Left kidney (tissue), 1 donor: ENCODE measurements at regions not wholly inside any gene's neighbourhood (a gene's known extent, or its start where the extent isn't known, plus 50 kb on each side); places are given as distances from the start of the nearest gene placed in this dataset.
A peak's percentile ranks its signal among the peaks of the same experiment; 100 is the strongest.

Source experiments
- DNase-seq: peaks from one replicate; pipeline ENCODE4 v3.0.0-alpha.2; 2013

- DNase-seq: no peak
Observed at GRCh38 chr18:65547046-65547445, 203.8 kb upstream of the CDH7 start.

GRCh38 chr18:65544701-65545100 is 206.1 kb upstream of the CDH7 start:
- no peak for DNase-seq

- peak; percentile 37 for DNase-seq
Observed at GRCh38 chr18:65527879-65528633, 222.8 kb upstream of the CDH7 start.

- DNase-seq: no peak
Observed at GRCh38 chr18:65526099-65526498, 224.7 kb upstream of the CDH7 start.

- no peak for DNase-seq
Observed at GRCh38 chr18:65523461-65523860, 227.4 kb upstream of the CDH7 start.

GRCh38 chr18:65522907-65523306 is 227.9 kb upstream of the CDH7 start:
- DNase-seq: no peak

- no peak for DNase-seq
Observed at GRCh38 chr18:65516209-65516608, 234.6 kb upstream of the CDH7 start.

- no peak for DNase-seq
Observed at GRCh38 chr18:65498605-65499004, 252.2 kb upstream of the CDH7 start.

- DNase-seq: no peak
Observed at GRCh38 chr18:65487569-65487968, 263.2 kb upstream of the CDH7 start.

- no peak for DNase-seq
Observed at GRCh38 chr18:65477455-65477854, 273.4 kb upstream of the CDH7 start.

GRCh38 chr18:65468881-65469280 is 281.9 kb upstream of the CDH7 start:
- no peak for DNase-seq

- DNase-seq: no peak
Observed at GRCh38 chr18:65464361-65464760, 286.5 kb upstream of the CDH7 start.

- no peak for DNase-seq
Observed at GRCh38 chr18:65459741-65460140, 291.1 kb upstream of the CDH7 start.

GRCh38 chr18:65458871-65459270 is 291.9 kb upstream of the CDH7 start:
- DNase-seq: no peak

GRCh38 chr18:65439188-65439587 is 311.6 kb upstream of the CDH7 start:
- peak; percentile 11 for DNase-seq

GRCh38 chr18:65436430-65436829 is 314.4 kb upstream of the CDH7 start:
- DNase-seq: no peak

- no peak for DNase-seq
Observed at GRCh38 chr18:65435534-65435933, 315.3 kb upstream of the CDH7 start.

- no peak for DNase-seq
Observed at GRCh38 chr18:65429601-65430000, 321.2 kb upstream of the CDH7 start.

GRCh38 chr18:65425366-65425765 is 325.4 kb upstream of the CDH7 start:
- DNase-seq: no peak

- DNase-seq: peak; percentile 7
Observed at GRCh38 chr18:65423776-65424175, 327.0 kb upstream of the CDH7 start.

- no peak for DNase-seq
Observed at GRCh38 chr18:65422544-65423136, 328.2 kb upstream of the CDH7 start.

GRCh38 chr18:65415098-65415497 is 335.7 kb upstream of the CDH7 start:
- peak; percentile 13 for DNase-seq

- DNase-seq: no peak
Observed at GRCh38 chr18:65414501-65414900, 336.3 kb upstream of the CDH7 start.

- no peak for DNase-seq
Observed at GRCh38 chr18:65411061-65411460, 339.8 kb upstream of the CDH7 start.
